GM06990 (cell line): ENCODE measurements at regions not wholly inside any gene's neighbourhood (a gene's known extent, or its start where the extent isn't known, plus 50 kb on each side); places are given as distances from the start of the nearest gene placed in this dataset.
"Not testable (repeated sequence)": the region's sequence is repeated elsewhere in the genome, so short reads cannot be mapped to it uniquely, and the experiment has no call there.

ENCODE experiments used
- DNase-seq: peaks from one replicate; pipeline ENCODE4 v3.0.0-alpha.2; 2011; ENCODE audit not compliant: insufficient read length; ENCODE audit errors: extremely low read depth
- H3K27me3 ChIP-seq: replicated peaks from 2 replicates; pipeline ENCODE4 v1.6.0; 2011; ENCODE audit warnings: low read length; ENCODE audit not compliant: control insufficient read depth, insufficient read depth
- H3K36me3 ChIP-seq: 2 replicates; pipeline ENCODE4 v1.5.1; 2011; ENCODE audit warnings: low read length; ENCODE audit not compliant: control insufficient read depth, insufficient read depth
- H3K4me3 ChIP-seq: replicated peaks from 2 replicates; pipeline ENCODE4 v1.5.1; 2011; ENCODE audit warnings: low read depth, mild to moderate bottlenecking, control low read depth, low read length
- TF ChIP-seq, protein P1 (sequence below): IDR thresholded peaks from 2 replicates; pipeline ENCODE4 v1.5.1; 2011; ENCODE audit warnings: low read length, control low read depth, mild to moderate bottlenecking, inconsistent platforms; ENCODE audit not compliant: insufficient read depth, poor library complexity, severe bottlenecking

DNA sequence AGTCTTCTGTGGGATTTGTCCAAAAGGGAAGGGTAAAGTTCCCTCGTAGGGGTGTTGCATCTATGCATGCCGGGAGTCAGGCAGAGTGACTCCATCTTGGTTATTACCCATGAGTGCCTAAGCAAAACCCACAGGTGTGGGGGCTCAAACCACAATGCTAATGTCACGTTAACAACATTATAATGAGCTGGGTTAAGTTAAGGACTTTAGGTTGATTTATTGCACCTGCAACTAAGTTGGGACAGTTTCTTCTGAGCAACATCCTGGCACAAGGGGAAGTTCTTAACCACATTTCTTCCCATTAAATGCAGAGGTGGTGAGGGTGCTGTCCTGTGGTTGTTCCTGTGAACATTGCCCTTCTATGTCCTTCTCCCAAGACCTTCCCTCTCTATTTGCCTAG is 1596.8 kb upstream of the SLC39A10 start:
- H3K36me3 ChIP-seq: no peaks in the 10 kb centered on the region
- DNase-seq: no peak
- H3K27me3 ChIP-seq: no peaks in the 10 kb centered on the region
- H3K4me3 ChIP-seq: no peak overlapping the region
- TF ChIP-seq, protein P1, sequence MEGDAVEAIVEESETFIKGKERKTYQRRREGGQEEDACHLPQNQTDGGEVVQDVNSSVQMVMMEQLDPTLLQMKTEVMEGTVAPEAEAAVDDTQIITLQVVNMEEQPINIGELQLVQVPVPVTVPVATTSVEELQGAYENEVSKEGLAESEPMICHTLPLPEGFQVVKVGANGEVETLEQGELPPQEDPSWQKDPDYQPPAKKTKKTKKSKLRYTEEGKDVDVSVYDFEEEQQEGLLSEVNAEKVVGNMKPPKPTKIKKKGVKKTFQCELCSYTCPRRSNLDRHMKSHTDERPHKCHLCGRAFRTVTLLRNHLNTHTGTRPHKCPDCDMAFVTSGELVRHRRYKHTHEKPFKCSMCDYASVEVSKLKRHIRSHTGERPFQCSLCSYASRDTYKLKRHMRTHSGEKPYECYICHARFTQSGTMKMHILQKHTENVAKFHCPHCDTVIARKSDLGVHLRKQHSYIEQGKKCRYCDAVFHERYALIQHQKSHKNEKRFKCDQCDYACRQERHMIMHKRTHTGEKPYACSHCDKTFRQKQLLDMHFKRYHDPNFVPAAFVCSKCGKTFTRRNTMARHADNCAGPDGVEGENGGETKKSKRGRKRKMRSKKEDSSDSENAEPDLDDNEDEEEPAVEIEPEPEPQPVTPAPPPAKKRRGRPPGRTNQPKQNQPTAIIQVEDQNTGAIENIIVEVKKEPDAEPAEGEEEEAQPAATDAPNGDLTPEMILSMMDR: no peak

DNA sequence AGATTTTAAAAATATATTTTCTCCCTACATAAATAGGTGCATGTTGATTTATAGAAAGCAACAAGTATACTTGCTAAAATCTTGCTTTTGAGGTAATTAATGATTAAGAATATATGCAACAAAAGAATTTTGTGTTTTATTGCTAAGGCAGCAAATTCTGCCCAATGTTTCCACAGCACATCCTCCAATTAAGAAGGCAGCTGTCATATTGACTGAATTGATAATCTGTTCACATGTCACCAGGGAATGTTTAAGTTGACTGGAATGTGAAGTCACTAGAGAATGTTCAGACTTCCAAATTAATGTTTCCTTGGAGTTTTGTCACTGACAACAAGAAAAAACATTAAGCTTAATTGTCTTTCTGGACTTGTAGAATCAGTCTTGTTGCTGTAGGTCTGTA is 1602.7 kb upstream of the SLC39A10 start:
- Histone ChIP-seq H3K36me3 (no peaks in the 10 kb centered on the region), H3K27me3 (no peaks in the 10 kb centered on the region), H3K4me3 (no peak overlapping the region)
- TF ChIP-seq, protein P1: no peak
- no peak for DNase-seq

DNA sequence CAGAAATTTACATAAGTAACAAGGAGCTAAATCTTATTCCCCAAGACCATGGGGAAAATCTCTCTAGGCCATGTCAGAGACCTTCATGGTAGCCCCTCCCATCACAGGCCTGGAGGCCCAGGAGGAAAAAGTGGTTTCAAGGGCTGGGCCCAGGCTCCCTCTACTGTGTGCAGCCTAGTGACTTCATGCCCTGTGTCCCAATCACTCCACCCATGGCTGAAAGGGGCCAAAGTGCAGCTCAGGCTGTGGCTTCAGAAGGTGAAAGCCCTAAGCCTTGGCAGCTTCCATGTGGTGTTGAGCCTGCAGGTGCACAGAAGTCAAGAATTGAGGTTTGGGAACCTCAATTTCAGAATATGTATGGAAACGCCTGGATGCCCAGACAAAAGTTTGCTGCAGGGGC is 1612.7 kb upstream of the SLC39A10 start:
- Histone ChIP-seq H3K36me3 (no peaks in the 10 kb centered on the region), H3K4me3 (no peak overlapping the region), H3K27me3 (no peaks in the 10 kb centered on the region)
- no peak for DNase-seq
- TF ChIP-seq, protein P1: no peak

DNA sequence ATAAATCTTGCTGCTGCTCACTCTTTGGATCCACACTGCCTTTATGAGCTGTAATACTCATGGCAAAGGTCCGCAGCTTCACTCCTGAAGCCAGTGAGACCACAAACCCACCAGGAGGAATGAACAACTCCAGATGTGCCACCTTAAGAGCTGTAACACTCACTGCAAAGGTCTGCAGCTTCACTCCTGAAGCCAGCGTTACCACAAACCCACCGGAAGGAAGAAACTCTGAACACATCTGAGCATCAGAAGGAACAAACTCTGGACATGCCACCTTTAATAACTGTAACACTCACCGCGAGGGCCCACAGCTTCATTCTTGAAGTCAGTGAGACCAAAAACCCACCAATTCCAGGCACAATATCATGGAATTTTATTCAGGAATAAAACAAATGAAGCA is 1635.9 kb upstream of the SLC39A10 start:
- not testable (repeated sequence) for DNase-seq, H3K27me3 ChIP-seq, H3K36me3 ChIP-seq, H3K4me3 ChIP-seq

DNA sequence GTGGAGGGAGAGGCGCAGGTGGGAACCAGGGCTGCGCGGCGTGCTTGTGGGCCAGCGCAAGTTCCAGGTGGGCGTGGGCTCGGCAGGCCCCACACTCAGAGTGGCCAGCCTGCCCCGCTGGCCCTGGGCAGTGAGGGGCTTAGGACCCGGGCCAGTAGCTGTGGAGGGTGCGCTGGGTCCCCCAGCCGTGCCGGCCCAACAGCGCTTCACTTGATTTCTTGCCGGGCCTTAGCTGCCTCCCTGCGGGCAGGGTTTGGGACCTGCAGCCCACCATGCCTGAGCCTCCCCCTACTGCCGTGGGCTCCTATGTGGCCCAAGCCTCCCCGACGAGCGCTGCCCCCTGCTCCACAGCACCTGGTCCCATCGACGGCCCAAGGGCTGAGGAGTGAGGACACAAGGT is 1636.9 kb upstream of the SLC39A10 start:
- TF ChIP-seq, protein P1: no peak

DNA sequence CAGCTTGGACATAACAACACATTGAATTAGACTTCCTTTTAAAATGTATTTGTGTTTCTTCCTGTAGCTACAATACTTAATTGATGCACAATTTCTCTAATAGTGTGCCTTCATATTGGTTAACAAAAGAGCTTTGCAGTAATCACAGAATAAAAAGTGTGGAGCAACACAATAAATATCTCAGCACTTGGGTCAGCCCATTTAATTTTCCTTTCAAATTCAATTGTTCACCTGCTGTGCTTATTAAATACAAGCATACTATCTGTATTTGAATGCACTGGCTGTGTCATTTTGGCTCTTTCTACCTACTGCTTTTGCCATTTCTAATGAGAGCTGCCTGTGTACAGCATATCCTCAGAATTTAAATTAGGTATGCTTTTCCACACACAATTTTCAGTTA is 1641.3 kb upstream of the SLC39A10 start:
- Histone ChIP-seq H3K36me3 (no peaks in the 10 kb centered on the region), H3K4me3 (no peak overlapping the region), H3K27me3 (no peaks in the 10 kb centered on the region)
- no peak for DNase-seq
- TF ChIP-seq, protein P1: no peak

More for the DNA sequence above, 1636.9 kb upstream of the SLC39A10 start:
- no peaks in the 10 kb centered on the region for H3K36me3 ChIP-seq
- no peaks in the 10 kb centered on the region for H3K27me3 ChIP-seq
- no peak overlapping the region for H3K4me3 ChIP-seq
- DNase-seq: no peak
